ENCODE measurements at regions not wholly inside any gene's neighbourhood (a gene's known extent, or its start where the extent isn't known, plus 50 kb on each side); places are given as distances from the start of the nearest gene placed in this dataset.

DNA sequence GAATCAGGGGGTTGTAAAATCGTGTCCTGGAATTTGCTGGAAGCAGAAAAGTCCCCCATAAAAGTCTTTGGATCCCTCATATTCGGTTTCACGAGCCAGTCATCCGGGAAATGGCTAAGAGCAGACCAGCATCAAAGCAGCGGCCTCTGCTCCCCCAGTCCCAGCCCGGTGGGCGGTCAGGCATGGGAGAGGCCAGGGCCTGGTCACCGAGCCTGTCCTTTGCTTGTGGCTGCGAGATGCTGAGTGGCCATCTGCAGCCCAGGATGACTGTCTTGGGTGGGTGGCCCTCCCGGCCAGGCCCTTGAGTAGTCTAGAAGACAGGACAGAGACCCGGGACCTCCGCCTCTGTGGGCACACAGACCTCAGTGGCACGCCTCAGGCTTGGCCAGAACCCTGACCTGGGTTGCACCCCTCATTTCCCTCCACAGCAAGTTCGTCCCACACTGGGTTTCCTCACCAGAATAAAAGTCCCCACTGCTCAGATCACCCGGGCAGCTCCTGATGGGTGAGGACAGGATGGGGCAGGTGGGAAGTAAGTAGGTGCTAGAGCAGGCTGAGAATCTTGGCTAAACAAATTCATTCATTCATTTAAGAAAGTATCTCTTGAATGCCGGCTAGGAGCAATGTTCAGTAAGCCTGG lies 172.1 kb downstream of the BMP7 start:
- 30% methylated on average over 16 of the region's 16 CpGs for WGBS (ENCODE audit: insufficient coverage, insufficient replicate concordance, low lambda C conversion rate, missing lambda C conversion rate)
- in situ Hi-C loops (cut with MboI), result no loop called here
- Histone ChIP-seq H2AFZ (ENCODE audit: control insufficient read depth, low read depth, low read length) (no peak overlapping the region), H3K27me3 (replicated peaks in 1 of 2; ENCODE audit: control insufficient read depth in 2 of 2, insufficient read depth in 2 of 2, low read length in 1 of 2) (no peaks in the 10 kb centered on the region; a peak in 1 of 4 replicates), H3K4me3 (no peak overlapping the region), H4K20me1 (ENCODE audit: control insufficient read depth, insufficient read depth) (no peaks in the 10 kb centered on the region), H3K4me1 (ENCODE audit: control insufficient read depth, insufficient read depth, low read length) (no peaks in the 10 kb centered on the region), H3K27ac (ENCODE audit: control insufficient read depth, insufficient read depth) (no peak overlapping the region), H3K9me3 (replicated peaks; ENCODE audit: control insufficient read depth, insufficient read depth, low read length) (no peaks in the 10 kb centered on the region), H3K79me2 (ENCODE audit: control insufficient read depth, insufficient read depth, low read length) (no peaks in the 10 kb centered on the region), H3K36me3 (ENCODE audit: control insufficient read depth in 2 of 2, insufficient read depth in 2 of 2, low read length in 1 of 2) (no peaks in the 10 kb centered on the region), H3K4me2 (ENCODE audit: control insufficient read depth, insufficient read depth) (no peak overlapping the region), H3K9ac (ENCODE audit: control insufficient read depth, insufficient read depth, low read length) (no peak overlapping the region)
- SMC1A ChIA-PET (ENCODE audit: uncharacterized antibody, unreplicated experiment), result no interaction called here
- RAD21 ChIA-PET (ENCODE audit: unreplicated experiment), result no interaction called here
- intact Hi-C loops (cut with micrococcal nuclease; ENCODE audit: unreplicated experiment), result loop anchor here (5.0 kb wide), 1 partner anchor 403 kb away; no protein-coding TSS in a partner anchor
- POLR2A ChIA-PET, result no interaction called here
- BruUV-seq (replicated peaks), result no TSS peak
- CTCF ChIA-PET, result no interaction called here
- no peak for FAIRE-seq
- ATAC-seq, result no peak
- DNase-seq (ENCODE audit: low read depth, low spot score), result no peak
- TF ChIP-seq SRF (IDR thresholded peaks at IDR 0.05; ENCODE audit: low read depth in 2 of 2, low read length in 2 of 2) (no peak), HCFC1 (IDR thresholded peaks at IDR 0.05; ENCODE audit: low read length) (no peak), FOXM1 (IDR thresholded peaks at IDR 0.05; ENCODE audit: low read depth, low read length) (no peak), BRCA1 (IDR thresholded peaks at IDR 0.05; ENCODE audit: low read depth, low read length) (no peak), NR2C2 (IDR thresholded peaks at IDR 0.05; ENCODE audit: borderline replicate concordance, control insufficient read depth, insufficient read length, low read depth) (no peak), ZBTB4 (CRISPR knock-in tag; IDR thresholded peaks at IDR 0.05) (no peak), ZZZ3 (IDR thresholded peaks at IDR 0.05; ENCODE audit: control insufficient read depth, insufficient read length, low read depth) (no peak), CHD1 (IDR thresholded peaks at IDR 0.05; ENCODE audit: low read depth, low read length) (no peak), EGR1 (IDR thresholded peaks at IDR 0.05; ENCODE audit: borderline replicate concordance in 1 of 2, low read depth in 2 of 2, low read length in 2 of 2) (no peak), NFXL1 (IDR thresholded peaks at IDR 0.05; ENCODE audit: borderline replicate concordance) (no peak), CREM (IDR thresholded peaks at IDR 0.05; ENCODE audit: low read depth) (no peak)
- TF ChIP-seq, protein P1, sequence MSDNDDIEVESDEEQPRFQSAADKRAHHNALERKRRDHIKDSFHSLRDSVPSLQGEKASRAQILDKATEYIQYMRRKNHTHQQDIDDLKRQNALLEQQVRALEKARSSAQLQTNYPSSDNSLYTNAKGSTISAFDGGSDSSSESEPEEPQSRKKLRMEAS (IDR thresholded peaks at IDR 0.05; ENCODE audit: low read depth, low read length), result no peak
- TF ChIP-seq, protein P2, sequence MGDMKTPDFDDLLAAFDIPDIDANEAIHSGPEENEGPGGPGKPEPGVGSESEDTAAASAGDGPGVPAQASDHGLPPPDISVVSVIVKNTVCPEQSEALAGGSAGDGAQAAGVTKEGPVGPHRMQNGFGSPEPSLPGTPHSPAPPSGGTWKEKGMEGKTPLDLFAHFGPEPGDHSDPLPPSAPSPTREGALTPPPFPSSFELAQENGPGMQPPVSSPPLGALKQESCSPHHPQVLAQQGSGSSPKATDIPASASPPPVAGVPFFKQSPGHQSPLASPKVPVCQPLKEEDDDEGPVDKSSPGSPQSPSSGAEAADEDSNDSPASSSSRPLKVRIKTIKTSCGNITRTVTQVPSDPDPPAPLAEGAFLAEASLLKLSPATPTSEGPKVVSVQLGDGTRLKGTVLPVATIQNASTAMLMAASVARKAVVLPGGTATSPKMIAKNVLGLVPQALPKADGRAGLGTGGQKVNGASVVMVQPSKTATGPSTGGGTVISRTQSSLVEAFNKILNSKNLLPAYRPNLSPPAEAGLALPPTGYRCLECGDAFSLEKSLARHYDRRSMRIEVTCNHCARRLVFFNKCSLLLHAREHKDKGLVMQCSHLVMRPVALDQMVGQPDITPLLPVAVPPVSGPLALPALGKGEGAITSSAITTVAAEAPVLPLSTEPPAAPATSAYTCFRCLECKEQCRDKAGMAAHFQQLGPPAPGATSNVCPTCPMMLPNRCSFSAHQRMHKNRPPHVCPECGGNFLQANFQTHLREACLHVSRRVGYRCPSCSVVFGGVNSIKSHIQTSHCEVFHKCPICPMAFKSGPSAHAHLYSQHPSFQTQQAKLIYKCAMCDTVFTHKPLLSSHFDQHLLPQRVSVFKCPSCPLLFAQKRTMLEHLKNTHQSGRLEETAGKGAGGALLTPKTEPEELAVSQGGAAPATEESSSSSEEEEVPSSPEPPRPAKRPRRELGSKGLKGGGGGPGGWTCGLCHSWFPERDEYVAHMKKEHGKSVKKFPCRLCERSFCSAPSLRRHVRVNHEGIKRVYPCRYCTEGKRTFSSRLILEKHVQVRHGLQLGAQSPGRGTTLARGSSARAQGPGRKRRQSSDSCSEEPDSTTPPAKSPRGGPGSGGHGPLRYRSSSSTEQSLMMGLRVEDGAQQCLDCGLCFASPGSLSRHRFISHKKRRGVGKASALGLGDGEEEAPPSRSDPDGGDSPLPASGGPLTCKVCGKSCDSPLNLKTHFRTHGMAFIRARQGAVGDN (IDR thresholded peaks at IDR 0.05), result no peak
